ENCODE measurements at regions not wholly inside any gene's neighbourhood (a gene's known extent, or its start where the extent isn't known, plus 50 kb on each side); places are given as distances from the start of the nearest gene placed in this dataset.

- no peak for DNase-seq
Observed at GRCh38 chr5:71954329-71954728, 152.9 kb upstream of the MAP1B start.

GRCh38 chr5:71955723-71956122, 151.6 kb upstream of the MAP1B start:
- no peak for DNase-seq

- no peak for DNase-seq
Observed at GRCh38 chr5:71957292-71957898, 149.9 kb upstream of the MAP1B start.

GRCh38 chr5:71960195-71960594, 147.1 kb upstream of the MAP1B start:
- no peak for DNase-seq

GRCh38 chr5:71961786-71962185, 145.5 kb upstream of the MAP1B start:
- DNase-seq, result no peak

GRCh38 chr5:71969460-71969859, 137.8 kb upstream of the MAP1B start:
- no peak for DNase-seq

- no peak for DNase-seq
Observed at GRCh38 chr5:71971862-71972261, 135.4 kb upstream of the MAP1B start.

- DNase-seq, result no peak
Observed at GRCh38 chr5:71972777-71973473, 134.3 kb upstream of the MAP1B start.

- no peak for DNase-seq
Observed at GRCh38 chr5:71973563-71973962, 133.7 kb upstream of the MAP1B start.

GRCh38 chr5:71974165-71974564, 133.1 kb upstream of the MAP1B start:
- no peak for DNase-seq

- no peak for DNase-seq
Observed at GRCh38 chr5:71974622-71975021, 132.7 kb upstream of the MAP1B start.

GRCh38 chr5:71976449-71976848, 130.8 kb upstream of the MAP1B start:
- no peak for DNase-seq

- no peak for DNase-seq
Observed at GRCh38 chr5:71977311-71977710, 130.0 kb upstream of the MAP1B start.

GRCh38 chr5:71978216-71978615, 129.1 kb upstream of the MAP1B start:
- no peak for DNase-seq

GRCh38 chr5:71982717-71983395, 124.4 kb upstream of the MAP1B start:
- DNase-seq, result no peak

- DNase-seq, result no peak
Observed at GRCh38 chr5:71986101-71986500, 121.2 kb upstream of the MAP1B start.

- DNase-seq, result no peak
Observed at GRCh38 chr5:71988808-71989207, 118.5 kb upstream of the MAP1B start.

- no peak for DNase-seq
Observed at GRCh38 chr5:71993600-71993999, 113.7 kb upstream of the MAP1B start.

- no peak for DNase-seq
Observed at GRCh38 chr5:71996789-71997188, 110.5 kb upstream of the MAP1B start.

GRCh38 chr5:71998746-71999145, 108.5 kb upstream of the MAP1B start:
- DNase-seq, result no peak

- DNase-seq, result no peak
Observed at GRCh38 chr5:72000707-72001106, 106.6 kb upstream of the MAP1B start.

GRCh38 chr5:72005671-72006070, 101.6 kb upstream of the MAP1B start:
- no peak for DNase-seq

- DNase-seq, result no peak
Observed at GRCh38 chr5:72006361-72006760, 100.9 kb upstream of the MAP1B start.

- no peak for DNase-seq
Observed at GRCh38 chr5:72007336-72008111, 99.8 kb upstream of the MAP1B start.

Data from hematopoietic multipotent progenitor cell treated with erythropoietin and hydrocortisone succinate and interleukin-3 and kit ligand, for 8 days (in vitro differentiated cells).